ENCODE measurements at regions not wholly inside any gene's neighbourhood (a gene's known extent, or its start where the extent isn't known, plus 50 kb on each side); places are given as distances from the start of the nearest gene placed in this dataset.

DNA sequence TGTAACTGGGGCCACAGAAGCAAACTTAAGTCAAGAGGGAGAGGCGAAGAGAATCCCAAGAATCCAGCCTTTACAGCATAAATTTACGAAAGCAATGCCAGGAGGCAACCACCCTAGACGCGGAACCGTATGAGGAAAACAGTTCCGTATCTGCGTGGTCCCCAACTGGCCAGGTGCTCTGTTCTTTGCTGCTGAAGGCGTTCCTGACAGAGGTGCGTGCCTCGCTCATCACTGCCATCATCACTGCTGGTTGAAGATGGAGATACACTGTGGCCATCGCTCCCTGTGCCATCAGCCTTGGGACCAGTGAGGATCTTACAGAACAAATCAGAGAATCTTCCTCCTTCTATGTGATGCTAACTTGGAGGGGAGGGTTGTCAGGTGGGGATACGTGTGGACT, 270.5 kb upstream of the B3GAT1 start:
- no peak for TF ChIP-seq EGR1 (IDR thresholded peaks at IDR 0.05; ENCODE audit: borderline replicate concordance, low read depth, low read length)
- TF ChIP-seq POLR2A (IDR thresholded peaks at IDR 0.05; ENCODE audit: control extremely low read depth in 1 of 2, low read depth in 2 of 2, low read length in 2 of 2) = no peak
